ENCODE measurements at regions not wholly inside any gene's neighbourhood (a gene's known extent, or its start where the extent isn't known, plus 50 kb on each side); places are given as distances from the start of the nearest gene placed in this dataset.
A peak's percentile ranks its signal among the peaks of the same experiment; 100 is the strongest.

GRCh38 chr2:129443235-129443864 is 536.1 kb upstream of the RAB6C start:
- DNase-seq: no peak

DNA sequence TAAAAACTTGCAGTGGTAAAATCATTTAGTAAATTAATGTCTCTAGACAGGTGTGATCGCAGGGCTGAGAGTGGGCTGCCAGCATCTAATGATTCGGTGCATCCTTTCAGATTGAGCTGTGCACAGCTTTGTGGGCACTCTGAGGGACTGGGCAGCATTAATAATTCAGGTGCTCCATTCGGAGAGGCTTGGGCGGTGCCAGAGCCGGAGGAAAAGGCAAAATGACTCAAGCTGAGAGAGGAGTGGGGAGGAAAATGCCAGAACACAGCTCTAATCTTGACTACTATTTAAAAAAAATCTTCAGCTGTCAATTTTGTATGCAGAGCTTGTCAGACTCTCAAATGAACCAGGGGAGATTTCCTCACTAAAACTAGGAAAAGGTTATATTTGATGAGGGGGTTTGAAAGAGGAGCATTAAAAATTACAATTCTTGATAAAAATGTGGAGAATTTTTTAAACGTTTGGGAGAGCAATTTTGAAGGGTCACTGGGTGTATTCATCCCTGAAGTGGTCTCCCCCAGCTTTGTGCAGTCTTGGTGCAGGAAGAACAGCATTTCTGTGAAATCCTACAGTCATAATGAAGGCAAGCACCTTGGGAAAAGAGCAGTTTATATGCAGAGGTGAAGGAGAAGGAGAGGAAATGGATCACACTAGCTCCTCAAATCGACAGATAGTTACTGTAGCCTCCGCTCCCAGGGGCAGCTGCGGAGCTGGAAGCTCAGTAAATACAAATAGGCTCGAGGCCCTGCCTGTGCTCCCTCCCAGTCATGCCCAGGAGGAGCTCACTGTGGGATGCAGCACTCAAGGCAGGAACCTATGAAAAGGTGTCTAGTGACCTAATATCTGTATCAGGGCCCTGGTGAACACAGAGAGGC is 535.4 kb upstream of the RAB6C start:
- no peak for DNase-seq

DNA sequence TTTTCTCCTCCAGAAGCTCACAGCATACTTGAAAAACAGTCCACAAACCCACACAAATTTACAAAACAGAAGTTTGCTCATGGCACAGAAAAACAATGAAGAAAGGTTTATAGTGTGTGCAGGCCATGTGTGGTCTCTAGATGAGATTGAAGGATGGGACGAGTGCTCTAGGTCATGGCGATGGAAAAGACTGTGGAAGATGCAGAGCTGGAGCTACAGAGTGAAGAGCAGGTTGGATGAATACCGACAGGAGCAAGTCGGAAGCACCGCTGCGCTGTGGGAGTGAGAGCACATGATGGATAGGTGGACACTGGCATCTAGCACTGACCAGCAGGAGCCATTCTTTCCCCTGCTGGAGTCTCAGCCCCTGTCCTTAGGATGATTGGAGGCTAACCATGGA is 534.7 kb upstream of the RAB6C start:
- no peak for DNase-seq

- no peak for DNase-seq
Measured at GRCh38 chr2:129456691-129457090, 522.8 kb upstream of the RAB6C start.

DNA sequence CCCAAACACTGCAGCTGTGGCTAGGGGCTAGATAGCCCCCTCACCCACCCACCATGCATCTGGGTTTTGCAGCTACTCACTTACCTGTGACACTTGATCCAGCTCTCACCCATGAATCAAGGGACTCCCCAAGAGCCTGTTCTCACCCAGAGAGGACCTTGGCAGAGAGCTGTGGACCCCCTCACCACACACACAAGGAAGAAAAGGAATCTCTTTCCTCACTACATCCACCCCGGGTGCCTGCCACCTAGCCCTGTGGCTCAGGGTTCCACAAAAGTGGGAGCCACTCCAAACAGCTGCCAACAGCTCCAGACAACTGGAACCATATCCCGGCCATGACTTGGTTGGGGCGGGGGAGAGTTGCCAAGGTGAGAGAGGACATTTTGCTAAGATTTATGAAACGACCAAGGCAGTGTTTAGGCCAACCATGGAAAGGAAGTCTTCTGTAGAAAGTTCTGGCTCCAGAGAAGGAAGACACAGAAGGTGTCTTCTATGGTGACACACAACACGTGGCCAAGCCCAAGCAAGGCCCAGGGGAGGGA is 522.1 kb upstream of the RAB6C start:
- no peak for DNase-seq

- DNase-seq: no peak
Measured at GRCh38 chr2:129458006-129458405, 521.5 kb upstream of the RAB6C start.

DNA sequence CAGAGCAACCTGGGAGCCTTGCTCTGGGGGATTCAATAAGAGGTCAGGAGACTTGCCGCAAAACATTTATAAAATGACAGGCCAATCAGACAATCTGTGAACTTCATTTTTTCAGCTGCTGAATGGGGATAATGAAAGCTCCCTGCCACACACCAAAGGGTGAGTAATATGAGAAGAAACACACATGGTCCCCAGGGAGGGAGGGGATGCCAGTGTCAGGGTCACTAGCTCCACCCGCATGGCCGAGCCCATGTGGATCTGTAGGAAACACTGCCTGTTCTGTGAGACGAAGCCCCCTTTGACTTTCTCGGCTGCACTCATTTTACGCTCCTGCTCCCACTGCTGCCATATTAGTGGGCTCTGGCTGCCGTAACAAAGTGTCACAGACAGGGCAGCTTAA is 521.0 kb upstream of the RAB6C start:
- DNase-seq: no peak

DNA sequence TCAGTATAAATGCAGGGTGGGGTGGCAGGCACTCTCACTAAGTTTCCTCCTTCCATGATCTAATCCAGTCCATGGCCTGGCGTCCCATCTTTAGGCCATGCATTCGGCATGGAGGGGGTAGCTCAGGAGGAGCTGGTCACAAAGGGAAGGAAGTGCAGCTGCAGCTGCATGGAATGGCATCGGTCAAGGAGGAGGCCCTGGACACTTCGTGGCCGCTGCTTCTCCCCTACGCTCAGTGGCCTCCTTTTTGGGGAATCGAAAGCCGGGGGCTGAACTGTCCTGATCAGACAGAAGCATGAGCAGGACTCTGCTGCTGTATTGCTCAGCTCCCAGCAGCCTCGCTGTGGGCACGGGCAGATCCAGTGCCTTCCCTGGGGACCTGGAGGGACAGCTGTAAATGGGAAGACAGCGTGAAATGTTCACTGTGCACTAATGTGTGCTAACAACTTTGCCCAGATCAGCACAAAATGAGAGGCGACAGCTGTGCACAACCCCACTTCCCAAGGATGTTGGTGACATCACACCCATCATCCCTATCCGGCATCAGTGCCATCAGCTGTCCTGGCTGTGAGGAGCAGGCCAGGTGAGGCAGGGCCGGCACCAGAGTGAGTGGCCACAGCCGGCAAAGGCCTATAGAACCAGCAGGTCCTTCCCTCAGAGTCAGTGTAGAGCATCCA is 520.1 kb upstream of the RAB6C start:
- no peak for DNase-seq

- DNase-seq: no peak
Measured at GRCh38 chr2:129459881-129460280, 519.6 kb upstream of the RAB6C start.

DNA sequence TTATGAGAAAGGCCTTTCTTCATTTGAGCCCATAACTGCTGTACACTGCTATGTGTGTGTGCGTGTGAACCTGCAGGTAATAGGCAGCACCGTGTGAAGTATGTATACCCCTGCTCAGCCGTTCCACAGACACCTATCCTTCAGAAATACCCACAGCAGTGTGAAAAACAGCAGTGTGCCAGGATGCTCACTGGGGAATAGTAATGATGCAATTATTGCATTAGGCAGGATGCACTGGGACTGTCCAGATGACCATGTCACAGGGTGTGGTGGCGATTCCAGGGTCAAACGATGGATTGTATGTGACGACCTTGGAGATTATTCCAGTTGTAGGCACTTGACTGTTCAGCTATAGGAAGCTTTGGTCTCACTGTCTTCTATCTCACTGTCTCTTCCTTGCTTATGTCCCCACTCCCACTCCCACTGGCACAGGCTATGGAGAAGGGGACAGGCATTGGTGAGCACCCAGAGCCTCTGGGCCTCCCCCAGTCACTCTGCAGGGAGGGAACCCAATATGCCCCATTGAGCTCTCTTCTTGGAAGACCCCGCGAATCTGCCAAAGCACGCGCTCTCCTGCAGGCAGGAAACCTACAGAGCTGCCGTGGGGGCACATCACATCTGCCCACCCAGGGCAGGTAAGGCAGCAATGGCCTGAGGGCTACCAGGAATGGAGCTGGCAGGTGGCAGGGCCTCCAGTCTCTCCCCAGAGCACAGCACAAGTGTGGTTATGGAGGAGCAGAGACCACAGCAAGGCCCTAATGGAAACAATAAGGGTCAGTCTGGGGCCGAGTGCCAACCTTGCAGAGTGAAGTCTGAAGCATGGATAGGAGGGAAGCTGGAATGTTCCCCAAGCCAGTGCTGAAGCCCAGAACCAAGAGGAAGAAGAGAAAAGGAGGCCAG is 518.9 kb upstream of the RAB6C start:
- no peak for DNase-seq

DNA sequence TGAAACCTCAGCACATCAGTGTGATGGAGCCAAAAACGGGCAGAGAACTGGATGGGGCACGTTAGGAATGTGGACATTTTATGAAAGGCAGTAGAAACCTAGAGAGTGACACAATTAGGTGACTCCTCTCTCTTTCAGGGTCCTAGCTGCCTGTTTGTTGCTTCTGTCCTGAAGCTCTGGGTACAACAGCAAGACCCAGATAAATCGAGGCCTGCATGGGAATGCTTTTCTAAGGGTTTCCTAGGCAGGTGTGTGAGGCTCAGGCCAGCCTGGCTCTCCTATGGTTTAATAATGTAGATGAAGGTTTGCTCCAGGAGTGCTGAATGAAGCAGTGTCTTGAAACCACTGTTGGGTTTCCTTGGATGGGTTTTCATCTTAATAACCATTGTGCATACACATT is 517.1 kb upstream of the RAB6C start:
- no peak for DNase-seq

GRCh38 chr2:129462967-129463366 is 516.5 kb upstream of the RAB6C start:
- no peak for DNase-seq

- peak; percentile 1 for DNase-seq
Measured at GRCh38 chr2:129464036-129464435, 515.4 kb upstream of the RAB6C start.

GRCh38 chr2:129464631-129465030 is 514.8 kb upstream of the RAB6C start:
- no peak for DNase-seq

- DNase-seq: no peak
Measured at GRCh38 chr2:129465045-129465444, 514.4 kb upstream of the RAB6C start.

DNA sequence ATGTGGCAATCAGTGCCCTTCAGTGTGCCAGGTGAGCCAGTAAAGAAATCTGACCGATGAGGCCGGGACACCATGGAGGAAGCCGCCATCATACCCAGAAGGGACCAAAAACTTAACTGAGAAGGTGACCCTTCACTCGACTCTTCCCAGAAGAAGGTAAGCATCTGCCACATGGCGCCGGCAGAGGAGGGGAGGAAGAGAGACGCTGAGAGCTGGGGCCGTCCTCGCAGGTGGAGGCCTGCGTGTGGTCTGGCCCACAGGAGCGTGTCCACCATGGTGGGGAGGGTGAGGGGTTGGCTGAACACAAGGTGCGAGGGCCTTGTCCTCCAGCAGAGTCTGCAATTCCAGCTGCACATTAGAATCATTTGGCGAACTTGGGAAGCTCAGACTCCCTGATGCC is 513.1 kb upstream of the RAB6C start:
- no peak for DNase-seq

- DNase-seq: no peak
Measured at GRCh38 chr2:129467012-129467779, 512.3 kb upstream of the RAB6C start.

DNA sequence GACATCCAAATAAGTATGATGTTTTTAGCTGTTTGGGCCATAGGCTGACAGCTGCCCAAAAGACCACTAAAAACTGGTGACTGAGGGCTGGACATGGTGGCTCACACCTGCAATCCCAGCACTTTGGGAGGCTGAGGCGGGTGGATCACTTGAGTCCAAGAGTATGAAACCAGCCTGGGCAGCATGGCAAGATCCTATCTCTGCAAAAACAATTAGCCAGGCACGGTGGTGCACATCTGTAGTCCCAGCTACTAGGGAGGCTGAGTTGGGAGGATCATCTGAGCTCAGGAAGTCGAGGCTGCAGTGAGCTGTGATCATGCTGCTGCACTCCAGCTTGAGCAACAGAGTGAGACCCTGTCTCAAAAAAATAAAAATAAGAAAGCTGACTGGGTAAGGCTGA is 511.5 kb upstream of the RAB6C start:
- no peak for DNase-seq

DNA sequence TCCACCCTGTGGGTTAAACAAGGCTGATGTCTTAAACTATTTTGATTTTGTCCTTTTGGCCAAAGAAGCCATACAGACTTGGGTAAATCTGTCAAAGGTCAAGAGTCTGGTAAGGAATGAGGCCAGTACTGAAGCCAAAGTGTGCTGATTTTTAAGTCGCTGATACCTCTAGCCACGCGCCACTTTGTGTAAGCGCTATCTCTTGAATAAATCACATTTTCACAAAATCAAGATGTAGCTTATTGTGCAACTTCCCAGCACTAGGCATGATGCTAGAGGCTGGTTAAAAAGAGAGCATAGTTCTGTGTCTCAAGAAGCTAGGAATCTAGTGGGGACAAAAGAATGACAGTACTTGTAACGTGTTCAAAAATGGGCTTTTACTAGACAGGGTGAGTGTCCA is 510.6 kb upstream of the RAB6C start:
- DNase-seq: no peak

GRCh38 chr2:129469389-129469788 is 510.1 kb upstream of the RAB6C start:
- no peak for DNase-seq

GRCh38 chr2:129469871-129470270 is 509.6 kb upstream of the RAB6C start:
- DNase-seq: no peak

Measured in CD4-positive, alpha-beta T cell treated with Interleukin-12 subunit alpha and Interleukin-12 subunit beta, for 1 hour (primary cell).